ENCODE measurements at regions not wholly inside any gene's neighbourhood (a gene's known extent, or its start where the extent isn't known, plus 50 kb on each side); places are given as distances from the start of the nearest gene placed in this dataset.

- TF ChIP-seq ZNF274 (IDR thresholded peaks at IDR 0.05; ENCODE audit: low read depth, low read length), result no peak
- TF ChIP-seq YY1 (IDR thresholded peaks at IDR 0.05; ENCODE audit: insufficient read depth, insufficient read length), result no peak
- TF ChIP-seq SUZ12 (IDR thresholded peaks at IDR 0.05; ENCODE audit: extremely low read depth, insufficient read depth, insufficient read length), result no peak
Observed at GRCh38 chr17:33371377-33371776, 78.3 kb upstream of the ASIC2 start.
